Loucy (cell line): ENCODE measurements at regions not wholly inside any gene's neighbourhood (a gene's known extent, or its start where the extent isn't known, plus 50 kb on each side); places are given as distances from the start of the nearest gene placed in this dataset.

ENCODE experiments used
- H2AFZ ChIP-seq: fragments of 200-600 bp; sonication (generic); 2 replicates; pipeline ENCODE4 v1.6.0; 2016; ENCODE audit warnings: antibody characterized with exemption, mild to moderate bottlenecking, low read length, moderate library complexity
- H3F3A ChIP-seq: fragments of 200-600 bp; 2 replicates; pipeline ENCODE4 v1.6.0; 2016; ENCODE audit warnings: antibody characterized with exemption, low read depth, mild to moderate bottlenecking
- H3K27me3 ChIP-seq: fragments of 200-600 bp; sonication (generic); 2 replicates; pipeline ENCODE4 v1.6.1; 2014; ENCODE audit warnings: low read length, mild to moderate bottlenecking; ENCODE audit not compliant: insufficient read depth, poor library complexity, severe bottlenecking
- H3K36me3 ChIP-seq: fragments of 200-600 bp; sonication (generic); 2 replicates; pipeline ENCODE4 v1.6.1; 2016; ENCODE audit warnings: low read length; ENCODE audit not compliant: insufficient read depth
- H3K4me1 ChIP-seq: fragments of 200-600 bp; sonication (generic); 2 replicates; pipeline ENCODE4 v1.5.1; 2014; ENCODE audit warnings: low read length, mild to moderate bottlenecking; ENCODE audit not compliant: insufficient read depth, poor library complexity, severe bottlenecking
- H3K4me2 ChIP-seq: fragments of 200-600 bp; sonication (generic); 2 replicates; pipeline ENCODE4 v1.6.0; 2014; ENCODE audit warnings: antibody characterized with exemption, low read length, low read depth, mild to moderate bottlenecking; ENCODE audit not compliant: poor library complexity, severe bottlenecking
- H3K4me3 ChIP-seq: fragments of 200-600 bp; sonication (generic); 2 replicates; pipeline ENCODE4 v1.5.1; 2014; ENCODE audit warnings: low read length, mild to moderate bottlenecking, mixed read lengths; ENCODE audit not compliant: poor library complexity, severe bottlenecking
- H3K79me2 ChIP-seq: fragments of 200-600 bp; sonication (generic); 2 replicates; pipeline ENCODE4 v1.6.1; 2014; ENCODE audit warnings: low read length; ENCODE audit not compliant: insufficient read depth
- H3K9ac ChIP-seq: fragments of 200-600 bp; sonication (generic); 2 replicates; pipeline ENCODE4 v1.6.0; 2014; ENCODE audit warnings: mild to moderate bottlenecking, low read depth, low read length, moderate library complexity; ENCODE audit not compliant: poor library complexity, severe bottlenecking
- H3K9me2 ChIP-seq: fragments of 200-600 bp; sonication (generic); replicated peaks from 2 replicates; pipeline ENCODE4 v1.6.1; 2016; ENCODE audit warnings: low read depth, low read length, mixed read lengths
- H3K9me3 ChIP-seq: fragments of 200-600 bp; sonication (generic); 2 replicates; pipeline ENCODE4 v1.6.1; 2014; ENCODE audit warnings: mild to moderate bottlenecking, antibody characterized with exemption, low read length, low read depth; ENCODE audit not compliant: insufficient read depth
- H4K20me1 ChIP-seq: fragments of 200-600 bp; sonication (generic); 2 replicates; pipeline ENCODE4 v1.6.0; 2014; ENCODE audit warnings: antibody characterized with exemption, low read length, mild to moderate bottlenecking; ENCODE audit not compliant: insufficient read depth, poor library complexity, severe bottlenecking
- CTCF ChIP-seq: fragments of 200-600 bp; sonication (generic); conservative IDR thresholded peaks from 2 replicates; pipeline ENCODE4 v1.5.1; 2014; ENCODE audit warnings: mild to moderate bottlenecking, antibody characterized with exemption, low read length
- EZH2phosphoT487 ChIP-seq: fragments of 200-600 bp; IDR thresholded peaks from 2 replicates; pipeline ENCODE4 v1.6.1; 2018; ENCODE audit warnings: antibody characterized with exemption, mild to moderate bottlenecking, moderate library complexity, borderline replicate concordance

- H3K9me3 ChIP-seq: no peaks in the 10 kb centered on the region
- no peak overlapping the region for H3K4me2 ChIP-seq
Observed at GRCh38 chr1:89451011-89451410, 73.6 kb upstream of the LRRC8B start.

GRCh38 chr1:89453123-89453972 is 71.3 kb upstream of the LRRC8B start:
- Histone ChIP-seq H4K20me1 (no peaks in the 10 kb centered on the region), H3K4me3 (no peak overlapping the region), H3K9me3 (no peaks in the 10 kb centered on the region), H3K79me2 (no peaks in the 10 kb centered on the region), H3K4me2 (no peak overlapping the region), H3F3A (no peaks in the 10 kb centered on the region), H3K9ac (no peak overlapping the region), H2AFZ (no peak overlapping the region), H3K36me3 (no peaks in the 10 kb centered on the region), H3K4me1 (no peaks in the 10 kb centered on the region), H3K27me3 (peaks cover 15% of the 10 kb centered on the region), H3K9me2 (no peaks in the 10 kb centered on the region)
- TF ChIP-seq CTCF: no peak
- TF ChIP-seq EZH2phosphoT487: no peak

More at GRCh38 chr1:89451011-89451410, 73.6 kb upstream of the LRRC8B start:
- H3K4me3 ChIP-seq: no peak overlapping the region
- no peak overlapping the region for H3K9ac ChIP-seq
- no peaks in the 10 kb centered on the region for H3K27me3 ChIP-seq
- no peaks in the 10 kb centered on the region for H3F3A ChIP-seq
- TF ChIP-seq CTCF (no peak), EZH2phosphoT487 (no peak)
- no peaks in the 10 kb centered on the region for H4K20me1 ChIP-seq
- H2AFZ ChIP-seq: no peak overlapping the region
- H3K36me3 ChIP-seq: no peaks in the 10 kb centered on the region
- no peaks in the 10 kb centered on the region for H3K4me1 ChIP-seq
- no peaks in the 10 kb centered on the region for H3K9me2 ChIP-seq
- H3K79me2 ChIP-seq: no peaks in the 10 kb centered on the region

- Histone ChIP-seq H3K9me3 (no peaks in the 10 kb centered on the region), H4K20me1 (no peaks in the 10 kb centered on the region), H3F3A (no peaks in the 10 kb centered on the region), H3K79me2 (no peaks in the 10 kb centered on the region), H3K4me2 (no peak overlapping the region), H3K9me2 (no peaks in the 10 kb centered on the region), H3K4me1 (no peaks in the 10 kb centered on the region), H3K9ac (no peak overlapping the region), H3K4me3 (no peak overlapping the region), H2AFZ (no peak overlapping the region), H3K36me3 (no peaks in the 10 kb centered on the region), H3K27me3 (peaks cover 32% of the 10 kb centered on the region)
- no peak for TF ChIP-seq EZH2phosphoT487
- peak; percentile 75 for TF ChIP-seq CTCF
Observed at GRCh38 chr1:89454845-89455521, 69.6 kb upstream of the LRRC8B start.
